ENCODE measurements at regions not wholly inside any gene's neighbourhood (a gene's known extent, or its start where the extent isn't known, plus 50 kb on each side); places are given as distances from the start of the nearest gene placed in this dataset.
"Not testable (repeated sequence)": the region's sequence is repeated elsewhere in the genome, so short reads cannot be mapped to it uniquely, and the experiment has no call there.

DNA sequence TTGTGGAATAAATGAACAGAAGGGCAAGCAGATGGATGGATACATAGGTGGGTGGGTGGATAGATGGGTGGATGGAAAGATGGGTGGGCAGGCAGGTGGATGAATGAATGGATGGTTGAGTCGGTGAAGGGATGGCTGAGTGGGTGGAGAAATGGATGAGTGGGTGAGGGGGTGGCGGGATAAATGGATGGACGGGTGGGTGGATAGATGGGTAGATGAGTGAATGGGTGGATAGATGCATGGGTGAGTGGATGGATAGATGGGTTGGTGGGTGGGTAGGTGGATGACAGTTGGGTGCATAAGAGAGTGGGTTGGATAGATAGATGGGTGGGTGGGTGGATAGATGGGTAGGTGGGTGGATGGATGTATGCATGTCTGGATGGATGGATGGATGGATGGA lies 76.0 kb downstream of the ART5 start:
- CTCF ChIA-PET; POLR2A ChIA-PET; H3K9me3 ChIP-seq (ENCODE audit: control insufficient read depth, insufficient read depth, low read depth, low read length): not testable (repeated sequence)

DNA sequence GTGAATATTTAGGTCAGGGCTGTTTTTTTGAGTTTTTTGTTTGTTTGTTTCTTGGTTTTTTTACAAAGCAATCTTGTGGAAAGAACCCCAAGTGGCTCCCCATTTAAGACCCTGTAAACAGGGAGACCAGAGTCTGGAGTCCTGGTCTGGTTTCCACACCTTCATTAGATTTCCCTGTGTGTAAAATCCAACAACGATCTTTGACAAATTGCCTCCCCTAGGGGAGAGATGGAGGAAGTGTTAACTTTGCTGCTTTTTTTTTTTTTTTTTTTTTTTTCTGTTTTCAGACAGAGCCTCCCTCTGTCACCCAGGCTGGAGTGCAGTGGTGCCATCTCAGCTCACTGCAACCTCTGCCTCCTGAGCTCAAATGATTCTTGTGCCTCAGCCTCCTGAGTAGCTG lies 77.4 kb downstream of the ART5 start:
- H3K36me3 ChIP-seq (ENCODE audit: control insufficient read depth in 2 of 2, insufficient read depth in 1 of 2, low read length in 2 of 2); H3K4me3 ChIP-seq (ENCODE audit: low read depth, low read length); H3K4me1 ChIP-seq (ENCODE audit: control insufficient read depth, insufficient read depth, low read length); CTCF ChIA-PET; H3K9me3 ChIP-seq (ENCODE audit: control insufficient read depth, insufficient read depth, low read depth, low read length); H3K27ac ChIP-seq (ENCODE audit: extremely low read depth, low read depth, low read length); POLR2A ChIA-PET: not testable (repeated sequence)

More for the DNA sequence above, 76.0 kb downstream of the ART5 start:
- H3K4me1 ChIP-seq (ENCODE audit: control insufficient read depth, insufficient read depth, low read length); H3K4me3 ChIP-seq (ENCODE audit: low read depth, low read length); H3K27ac ChIP-seq (ENCODE audit: extremely low read depth, low read depth, low read length); H3K36me3 ChIP-seq (ENCODE audit: control insufficient read depth in 2 of 2, insufficient read depth in 1 of 2, low read length in 2 of 2): not testable (repeated sequence)
- TF ChIP-seq ZNF366 (tag by site-specific recombination; conservative IDR thresholded peaks at IDR 0.05): 0 out of 2 replicates have a peak, but pooled peaks have one; percentile 34
- peak; percentile 99 for TF ChIP-seq EGR2 (tag by site-specific recombination; IDR thresholded peaks at IDR 0.05; ENCODE audit: low read depth)
- peak; percentile 92 for TF ChIP-seq ZFHX2 (tag by site-specific recombination; conservative IDR thresholded peaks at IDR 0.05)

GRCh38 chr11:3554621-3555020 lies 87.2 kb downstream of the ART5 start:
- H3K4me3 ChIP-seq (ENCODE audit: low read depth, low read length); POLR2A ChIA-PET; H3K9me3 ChIP-seq (ENCODE audit: control insufficient read depth, insufficient read depth, low read depth, low read length); H3K27ac ChIP-seq (ENCODE audit: extremely low read depth, low read depth, low read length); CTCF ChIA-PET; H3K36me3 ChIP-seq (ENCODE audit: control insufficient read depth in 2 of 2, insufficient read depth in 1 of 2, low read length in 2 of 2); H3K4me1 ChIP-seq (ENCODE audit: control insufficient read depth, insufficient read depth, low read length): not testable (repeated sequence)
- TF ChIP-seq ZFHX2 (tag by site-specific recombination; conservative IDR thresholded peaks at IDR 0.05) (peak; percentile 66), EGR2 (tag by site-specific recombination; IDR thresholded peaks at IDR 0.05; ENCODE audit: low read depth) (peak; percentile 66; the same call in 1 of the 2 replicates)

DNA sequence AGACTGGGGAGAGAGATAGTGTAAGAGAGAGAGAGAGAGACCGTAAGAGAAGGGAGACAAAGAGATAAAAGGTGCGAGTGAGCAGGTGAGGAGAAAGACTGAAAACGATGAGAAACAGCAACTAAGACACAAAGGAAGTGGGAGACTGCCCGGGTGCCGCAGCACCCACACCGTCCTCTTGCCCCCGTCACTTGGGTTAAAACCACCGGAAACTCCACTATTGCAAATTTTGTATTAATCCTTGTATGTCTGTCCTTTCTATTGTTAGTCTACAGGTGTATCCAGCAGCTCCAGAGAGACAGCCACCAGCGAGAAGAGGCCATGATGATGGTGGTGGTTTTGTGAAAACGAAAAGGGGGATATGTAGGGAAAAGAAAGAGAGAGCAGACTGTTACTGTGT lies 96.8 kb downstream of the ART5 start:
- H3K27ac ChIP-seq (ENCODE audit: extremely low read depth, low read depth, low read length); H3K36me3 ChIP-seq (ENCODE audit: control insufficient read depth in 2 of 2, insufficient read depth in 1 of 2, low read length in 2 of 2); H3K4me3 ChIP-seq (ENCODE audit: low read depth, low read length); POLR2A ChIA-PET; H3K4me1 ChIP-seq (ENCODE audit: control insufficient read depth, insufficient read depth, low read length); H3K9me3 ChIP-seq (ENCODE audit: control insufficient read depth, insufficient read depth, low read depth, low read length): not testable (repeated sequence)
- CTCF ChIA-PET: interaction anchor here (0.7 kb wide), 1 partner anchor 516 kb away, joined by 3 read pairs; no protein-coding TSS in a partner anchor

GRCh38 chr11:3538220-3538619 lies 103.6 kb downstream of the ART5 start:
- POLR2A ChIA-PET; H3K27ac ChIP-seq (ENCODE audit: extremely low read depth, low read depth, low read length); H3K9me3 ChIP-seq (ENCODE audit: control insufficient read depth, insufficient read depth, low read depth, low read length); H3K4me3 ChIP-seq (ENCODE audit: low read depth, low read length); H3K4me1 ChIP-seq (ENCODE audit: control insufficient read depth, insufficient read depth, low read length); CTCF ChIA-PET; H3K36me3 ChIP-seq (ENCODE audit: control insufficient read depth in 2 of 2, insufficient read depth in 1 of 2, low read length in 2 of 2): not testable (repeated sequence)
- TF ChIP-seq ZNF707 (tag by site-specific recombination; IDR thresholded peaks at IDR 0.05): peak; percentile 40; the same call in 1 of the 2 replicates

- H3K36me3 ChIP-seq (ENCODE audit: control insufficient read depth in 2 of 2, insufficient read depth in 1 of 2, low read length in 2 of 2); H3K4me1 ChIP-seq (ENCODE audit: control insufficient read depth, insufficient read depth, low read length); H3K27ac ChIP-seq (ENCODE audit: extremely low read depth, low read depth, low read length); POLR2A ChIA-PET; H3K4me3 ChIP-seq (ENCODE audit: low read depth, low read length); CTCF ChIA-PET; H3K9me3 ChIP-seq (ENCODE audit: control insufficient read depth, insufficient read depth, low read depth, low read length): not testable (repeated sequence)
These were observed 104.5 kb downstream of the ART5 start for GRCh38 chr11:3537254-3537653.

DNA sequence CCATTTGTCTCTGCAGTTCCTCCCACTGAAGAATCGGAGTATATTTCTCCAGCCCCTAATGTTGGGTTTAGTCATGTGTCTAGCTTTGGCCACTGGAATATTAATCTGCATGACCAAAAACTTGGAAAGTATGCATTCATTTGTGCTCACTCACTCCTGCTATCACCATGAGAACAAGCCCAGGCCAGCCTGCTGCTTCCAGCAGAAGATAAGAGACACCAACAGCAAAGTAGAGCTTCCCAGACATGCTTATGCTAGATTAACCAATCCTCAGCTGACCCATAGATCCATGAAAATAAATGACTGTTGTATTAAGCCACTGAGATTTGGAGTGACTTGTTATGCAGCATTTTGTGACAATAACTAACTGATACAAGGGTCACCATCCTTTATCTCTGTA lies 108.8 kb downstream of the ART5 start:
- H3K27ac ChIP-seq (ENCODE audit: extremely low read depth, low read depth, low read length); H3K4me1 ChIP-seq (ENCODE audit: control insufficient read depth, insufficient read depth, low read length); POLR2A ChIA-PET; H3K9me3 ChIP-seq (ENCODE audit: control insufficient read depth, insufficient read depth, low read depth, low read length); H3K4me3 ChIP-seq (ENCODE audit: low read depth, low read length); CTCF ChIA-PET; H3K36me3 ChIP-seq (ENCODE audit: control insufficient read depth in 2 of 2, insufficient read depth in 1 of 2, low read length in 2 of 2): not testable (repeated sequence)

DNA sequence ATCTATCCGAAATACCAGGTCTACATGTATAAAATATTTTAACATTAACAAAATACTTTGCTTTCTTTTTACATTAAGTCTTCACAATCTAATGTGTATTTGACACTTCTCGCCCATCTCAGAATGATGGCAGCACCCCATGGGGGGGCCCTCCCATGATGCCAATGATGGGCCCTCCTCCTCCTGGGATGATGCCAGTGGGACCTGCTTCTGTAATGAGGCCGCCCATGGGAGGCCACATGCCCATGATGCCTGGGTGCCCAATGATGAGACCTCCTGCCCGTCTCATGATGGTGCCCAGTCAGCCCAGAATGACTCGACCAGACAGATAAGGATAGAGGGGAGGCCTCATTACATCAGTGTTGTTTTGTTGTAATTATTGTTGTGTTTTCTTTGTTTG lies 110.5 kb downstream of the ART5 start:
- POLR2A ChIA-PET; H3K36me3 ChIP-seq (ENCODE audit: control insufficient read depth in 2 of 2, insufficient read depth in 1 of 2, low read length in 2 of 2); CTCF ChIA-PET; H3K4me3 ChIP-seq (ENCODE audit: low read depth, low read length); H3K9me3 ChIP-seq (ENCODE audit: control insufficient read depth, insufficient read depth, low read depth, low read length); H3K4me1 ChIP-seq (ENCODE audit: control insufficient read depth, insufficient read depth, low read length); H3K27ac ChIP-seq (ENCODE audit: extremely low read depth, low read depth, low read length): not testable (repeated sequence)
